PFSK-1 (cell line): ENCODE measurements at regions not wholly inside any gene's neighbourhood (a gene's known extent, or its start where the extent isn't known, plus 50 kb on each side); places are given as distances from the start of the nearest gene placed in this dataset.

ENCODE experiments used
- FOXP2 ChIP-seq: optimal IDR thresholded peaks from 2 replicates; pipeline ENCODE3; 2011; ENCODE audit warnings: borderline replicate concordance, control low read depth, inconsistent platforms; ENCODE audit not compliant: insufficient read depth; ENCODE audit errors: extremely low read length, extremely low read depth
- POLR2AphosphoS5 ChIP-seq: IDR thresholded peaks from 2 replicates; pipeline ENCODE4 v1.6.1; 2012; ENCODE audit warnings: low read depth, mild to moderate bottlenecking, control low read depth, low read length, moderate library complexity
- SIN3A ChIP-seq: IDR thresholded peaks from 2 replicates; pipeline ENCODE4 v1.6.1; 2012; ENCODE audit warnings: mild to moderate bottlenecking, low read length, moderate library complexity, borderline replicate concordance; ENCODE audit not compliant: insufficient read depth
- TAF1 ChIP-seq: IDR thresholded peaks from 2 replicates; pipeline ENCODE4 v1.6.1; 2012; ENCODE audit warnings: low read length, control low read depth, borderline replicate concordance; ENCODE audit not compliant: insufficient read depth
- TF ChIP-seq, protein P1 (sequence below), 2 experiments: IDR thresholded peaks; 2 replicates each; pipeline versions ENCODE4 v1.6.1 to v1.8.0; 2011 to 2012; ENCODE audit warnings: low read depth in 2 of 2, low read length in 2 of 2, control low read depth in 1 of 2, inconsistent platforms in 1 of 2, mild to moderate bottlenecking in 1 of 2, moderate library complexity in 1 of 2; ENCODE audit not compliant: insufficient read depth in 1 of 2

DNA sequence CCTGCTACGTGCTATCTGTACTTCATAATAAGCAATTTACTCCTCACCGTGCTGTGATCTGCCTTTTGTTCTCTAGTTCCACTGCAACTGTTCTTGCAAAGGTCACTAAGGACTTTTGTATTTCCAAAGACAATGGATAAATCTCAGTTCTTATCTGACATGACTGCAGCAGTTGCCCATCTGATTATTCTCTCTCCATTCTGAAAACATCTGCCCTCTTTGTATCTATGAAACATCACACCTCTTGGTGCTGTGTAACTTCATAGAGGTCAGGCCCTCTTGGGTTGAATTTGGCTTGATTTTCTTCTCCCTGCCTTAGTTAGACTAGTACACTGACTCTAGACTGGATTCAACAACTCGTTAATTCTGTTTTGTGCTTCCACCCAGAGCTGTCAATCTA lies 319.6 kb downstream of the BTG1 start:
- TF ChIP-seq SIN3A: no peak
- no peak for TF ChIP-seq TAF1
- TF ChIP-seq FOXP2: no peak
- no peak for TF ChIP-seq POLR2AphosphoS5
- TF ChIP-seq, protein P1, sequence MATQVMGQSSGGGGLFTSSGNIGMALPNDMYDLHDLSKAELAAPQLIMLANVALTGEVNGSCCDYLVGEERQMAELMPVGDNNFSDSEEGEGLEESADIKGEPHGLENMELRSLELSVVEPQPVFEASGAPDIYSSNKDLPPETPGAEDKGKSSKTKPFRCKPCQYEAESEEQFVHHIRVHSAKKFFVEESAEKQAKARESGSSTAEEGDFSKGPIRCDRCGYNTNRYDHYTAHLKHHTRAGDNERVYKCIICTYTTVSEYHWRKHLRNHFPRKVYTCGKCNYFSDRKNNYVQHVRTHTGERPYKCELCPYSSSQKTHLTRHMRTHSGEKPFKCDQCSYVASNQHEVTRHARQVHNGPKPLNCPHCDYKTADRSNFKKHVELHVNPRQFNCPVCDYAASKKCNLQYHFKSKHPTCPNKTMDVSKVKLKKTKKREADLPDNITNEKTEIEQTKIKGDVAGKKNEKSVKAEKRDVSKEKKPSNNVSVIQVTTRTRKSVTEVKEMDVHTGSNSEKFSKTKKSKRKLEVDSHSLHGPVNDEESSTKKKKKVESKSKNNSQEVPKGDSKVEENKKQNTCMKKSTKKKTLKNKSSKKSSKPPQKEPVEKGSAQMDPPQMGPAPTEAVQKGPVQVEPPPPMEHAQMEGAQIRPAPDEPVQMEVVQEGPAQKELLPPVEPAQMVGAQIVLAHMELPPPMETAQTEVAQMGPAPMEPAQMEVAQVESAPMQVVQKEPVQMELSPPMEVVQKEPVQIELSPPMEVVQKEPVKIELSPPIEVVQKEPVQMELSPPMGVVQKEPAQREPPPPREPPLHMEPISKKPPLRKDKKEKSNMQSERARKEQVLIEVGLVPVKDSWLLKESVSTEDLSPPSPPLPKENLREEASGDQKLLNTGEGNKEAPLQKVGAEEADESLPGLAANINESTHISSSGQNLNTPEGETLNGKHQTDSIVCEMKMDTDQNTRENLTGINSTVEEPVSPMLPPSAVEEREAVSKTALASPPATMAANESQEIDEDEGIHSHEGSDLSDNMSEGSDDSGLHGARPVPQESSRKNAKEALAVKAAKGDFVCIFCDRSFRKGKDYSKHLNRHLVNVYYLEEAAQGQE (IDR thresholded peaks at IDR 0.05; ENCODE audit: insufficient read depth in 1 of 2, low read depth in 2 of 2, low read length in 2 of 2): no peak
